ENCODE measurements at regions not wholly inside any gene's neighbourhood (a gene's known extent, or its start where the extent isn't known, plus 50 kb on each side); places are given as distances from the start of the nearest gene placed in this dataset.

DNA sequence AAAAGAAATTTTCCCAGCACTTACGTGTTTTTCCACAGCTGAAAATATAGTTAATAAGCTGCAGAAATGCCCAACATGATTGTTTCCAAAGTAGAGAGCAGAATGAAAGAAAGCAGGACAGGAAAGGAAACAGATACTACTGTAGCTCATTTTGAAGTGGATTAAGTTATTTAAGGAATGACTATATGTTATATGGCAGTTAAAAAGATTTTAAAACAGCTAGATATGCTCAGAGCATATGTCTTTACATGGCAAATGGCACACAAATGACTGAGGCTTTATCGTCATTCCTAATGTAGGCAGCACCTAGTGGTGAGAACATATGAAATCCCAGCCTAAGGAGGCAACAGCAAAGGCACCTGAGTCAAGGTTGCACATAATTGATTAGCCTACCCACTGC lies 106.6 kb upstream of the SEMA6D start:
- no peak for TF ChIP-seq POLR2A (IDR thresholded peaks at IDR 0.05)
- TF ChIP-seq, protein P1, sequence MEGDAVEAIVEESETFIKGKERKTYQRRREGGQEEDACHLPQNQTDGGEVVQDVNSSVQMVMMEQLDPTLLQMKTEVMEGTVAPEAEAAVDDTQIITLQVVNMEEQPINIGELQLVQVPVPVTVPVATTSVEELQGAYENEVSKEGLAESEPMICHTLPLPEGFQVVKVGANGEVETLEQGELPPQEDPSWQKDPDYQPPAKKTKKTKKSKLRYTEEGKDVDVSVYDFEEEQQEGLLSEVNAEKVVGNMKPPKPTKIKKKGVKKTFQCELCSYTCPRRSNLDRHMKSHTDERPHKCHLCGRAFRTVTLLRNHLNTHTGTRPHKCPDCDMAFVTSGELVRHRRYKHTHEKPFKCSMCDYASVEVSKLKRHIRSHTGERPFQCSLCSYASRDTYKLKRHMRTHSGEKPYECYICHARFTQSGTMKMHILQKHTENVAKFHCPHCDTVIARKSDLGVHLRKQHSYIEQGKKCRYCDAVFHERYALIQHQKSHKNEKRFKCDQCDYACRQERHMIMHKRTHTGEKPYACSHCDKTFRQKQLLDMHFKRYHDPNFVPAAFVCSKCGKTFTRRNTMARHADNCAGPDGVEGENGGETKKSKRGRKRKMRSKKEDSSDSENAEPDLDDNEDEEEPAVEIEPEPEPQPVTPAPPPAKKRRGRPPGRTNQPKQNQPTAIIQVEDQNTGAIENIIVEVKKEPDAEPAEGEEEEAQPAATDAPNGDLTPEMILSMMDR (IDR thresholded peaks at IDR 0.05) = no peak

Data from thyroid gland (tissue), 4 donors.